ENCODE measurements at regions not wholly inside any gene's neighbourhood (a gene's known extent, or its start where the extent isn't known, plus 50 kb on each side); places are given as distances from the start of the nearest gene placed in this dataset.
"Not testable (repeated sequence)": the region's sequence is repeated elsewhere in the genome, so short reads cannot be mapped to it uniquely, and the experiment has no call there.

GRCh38 chr1:166601650-166602278, 237.5 kb upstream of the POGK start:
- H3K4me1 ChIP-seq (ENCODE audit: control insufficient read depth, extremely low read depth, insufficient read depth, low read length), result peaks cover 3% of the 10 kb centered on the region
- no peak for DNase-seq (ENCODE audit: low read depth, low spot score)
- no peaks in the 10 kb centered on the region for H3K79me2 ChIP-seq (ENCODE audit: control insufficient read depth, insufficient read depth, low read length)
- dilution Hi-C loops (cut with MboI; ENCODE audit: extremely low pct_ligation_motif_present, low sequenced_read_pairs), result no loop called here
- no peak overlapping the region for H3K4me3 ChIP-seq (ENCODE audit: control insufficient read depth in 2 of 3, extremely low read depth in 1 of 3, insufficient read depth in 2 of 3, low read depth in 1 of 3, low read length in 3 of 3)
- H4K20me1 ChIP-seq (ENCODE audit: control insufficient read depth, extremely low read depth, insufficient read depth, low read length), result no peaks in the 10 kb centered on the region
- no peaks in the 10 kb centered on the region for H3K27me3 ChIP-seq (ENCODE audit: control insufficient read depth, extremely low read depth, insufficient read depth, low read length)
- no peak overlapping the region for H2AFZ ChIP-seq (ENCODE audit: control insufficient read depth, low read length)
- no peaks in the 10 kb centered on the region for H3K36me3 ChIP-seq (ENCODE audit: control insufficient read depth in 2 of 2, extremely low read depth in 1 of 2, insufficient read depth in 2 of 2, low read length in 2 of 2)
- no peak overlapping the region for H3K27ac ChIP-seq (ENCODE audit: control insufficient read depth, insufficient read depth, low read length)
- H3K9me1 ChIP-seq (ENCODE audit: control insufficient read depth, extremely low read depth, insufficient read depth, low read length), result no peaks in the 10 kb centered on the region
- no peak overlapping the region for H3K9ac ChIP-seq (ENCODE audit: control insufficient read depth, extremely low read depth, insufficient read depth, low read length)
- H3K4me2 ChIP-seq (ENCODE audit: control insufficient read depth, extremely low read depth, insufficient read depth, low read depth, low read length), result no peak overlapping the region
- no peaks in the 10 kb centered on the region for H3K9me3 ChIP-seq (ENCODE audit: control insufficient read depth, low read depth, low read length)
- TF ChIP-seq, protein P1, sequence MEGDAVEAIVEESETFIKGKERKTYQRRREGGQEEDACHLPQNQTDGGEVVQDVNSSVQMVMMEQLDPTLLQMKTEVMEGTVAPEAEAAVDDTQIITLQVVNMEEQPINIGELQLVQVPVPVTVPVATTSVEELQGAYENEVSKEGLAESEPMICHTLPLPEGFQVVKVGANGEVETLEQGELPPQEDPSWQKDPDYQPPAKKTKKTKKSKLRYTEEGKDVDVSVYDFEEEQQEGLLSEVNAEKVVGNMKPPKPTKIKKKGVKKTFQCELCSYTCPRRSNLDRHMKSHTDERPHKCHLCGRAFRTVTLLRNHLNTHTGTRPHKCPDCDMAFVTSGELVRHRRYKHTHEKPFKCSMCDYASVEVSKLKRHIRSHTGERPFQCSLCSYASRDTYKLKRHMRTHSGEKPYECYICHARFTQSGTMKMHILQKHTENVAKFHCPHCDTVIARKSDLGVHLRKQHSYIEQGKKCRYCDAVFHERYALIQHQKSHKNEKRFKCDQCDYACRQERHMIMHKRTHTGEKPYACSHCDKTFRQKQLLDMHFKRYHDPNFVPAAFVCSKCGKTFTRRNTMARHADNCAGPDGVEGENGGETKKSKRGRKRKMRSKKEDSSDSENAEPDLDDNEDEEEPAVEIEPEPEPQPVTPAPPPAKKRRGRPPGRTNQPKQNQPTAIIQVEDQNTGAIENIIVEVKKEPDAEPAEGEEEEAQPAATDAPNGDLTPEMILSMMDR (optimal IDR thresholded peaks at IDR 0.05 in 1 of 3, IDR thresholded peaks at IDR 0.05 in 1 of 3, conservative IDR thresholded peaks at IDR 0.05 in 1 of 3; ENCODE audit: extremely low read depth in 1 of 3, insufficient read depth in 2 of 3, low read length in 3 of 3), result no peak
- TF ChIP-seq EZH2 (IDR thresholded peaks at IDR 0.05; ENCODE audit: low read length), result no peak
- no peak for FAIRE-seq

GRCh38 chr1:166602801-166603200, 236.5 kb upstream of the POGK start:
- FAIRE-seq; DNase-seq (ENCODE audit: low read depth, low spot score); H4K20me1 ChIP-seq (ENCODE audit: control insufficient read depth, extremely low read depth, insufficient read depth, low read length); H3K27me3 ChIP-seq (ENCODE audit: control insufficient read depth, extremely low read depth, insufficient read depth, low read length); H3K4me3 ChIP-seq (ENCODE audit: control insufficient read depth in 2 of 3, extremely low read depth in 1 of 3, insufficient read depth in 2 of 3, low read depth in 1 of 3, low read length in 3 of 3); H3K4me2 ChIP-seq (ENCODE audit: control insufficient read depth, extremely low read depth, insufficient read depth, low read depth, low read length); H3K9me3 ChIP-seq (ENCODE audit: control insufficient read depth, low read depth, low read length); H3K79me2 ChIP-seq (ENCODE audit: control insufficient read depth, insufficient read depth, low read length); H3K4me1 ChIP-seq (ENCODE audit: control insufficient read depth, extremely low read depth, insufficient read depth, low read length); H3K9me1 ChIP-seq (ENCODE audit: control insufficient read depth, extremely low read depth, insufficient read depth, low read length); H3K9ac ChIP-seq (ENCODE audit: control insufficient read depth, extremely low read depth, insufficient read depth, low read length); H3K36me3 ChIP-seq (ENCODE audit: control insufficient read depth in 2 of 2, extremely low read depth in 1 of 2, insufficient read depth in 2 of 2, low read length in 2 of 2); H2AFZ ChIP-seq (ENCODE audit: control insufficient read depth, low read length); H3K27ac ChIP-seq (ENCODE audit: control insufficient read depth, insufficient read depth, low read length); dilution Hi-C loops (cut with MboI; ENCODE audit: extremely low pct_ligation_motif_present, low sequenced_read_pairs): not testable (repeated sequence)

DNA sequence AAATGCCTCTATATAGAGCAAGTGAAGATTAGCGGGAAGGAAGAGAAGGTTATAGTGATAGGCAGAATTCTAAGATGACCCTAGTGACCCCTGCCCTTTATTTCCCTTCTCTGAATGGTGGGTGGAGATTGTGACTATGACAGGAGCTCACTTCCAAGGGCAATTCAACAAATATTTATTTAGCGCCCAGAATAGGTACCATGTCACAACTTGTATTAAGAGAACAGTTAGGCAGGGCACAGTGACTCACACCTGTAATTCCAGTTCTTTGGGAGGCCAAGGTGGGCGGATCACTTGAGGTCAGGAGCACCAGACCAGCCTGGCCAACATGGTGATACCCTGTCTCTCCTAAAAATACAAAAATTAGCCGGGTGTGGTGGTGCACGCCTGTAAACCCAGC, 236.0 kb upstream of the POGK start:
- Histone ChIP-seq H3K9ac (ENCODE audit: control insufficient read depth, extremely low read depth, insufficient read depth, low read length) (no peak overlapping the region), H3K9me3 (ENCODE audit: control insufficient read depth, low read depth, low read length) (no peaks in the 10 kb centered on the region), H3K27me3 (ENCODE audit: control insufficient read depth, extremely low read depth, insufficient read depth, low read length) (no peaks in the 10 kb centered on the region), H3K27ac (ENCODE audit: control insufficient read depth, insufficient read depth, low read length) (no peak overlapping the region), H3K79me2 (ENCODE audit: control insufficient read depth, insufficient read depth, low read length) (no peaks in the 10 kb centered on the region), H4K20me1 (ENCODE audit: control insufficient read depth, extremely low read depth, insufficient read depth, low read length) (no peaks in the 10 kb centered on the region), H2AFZ (ENCODE audit: control insufficient read depth, low read length) (no peak overlapping the region), H3K4me2 (ENCODE audit: control insufficient read depth, extremely low read depth, insufficient read depth, low read depth, low read length) (no peak overlapping the region), H3K4me3 (ENCODE audit: control insufficient read depth in 2 of 3, extremely low read depth in 1 of 3, insufficient read depth in 2 of 3, low read depth in 1 of 3, low read length in 3 of 3) (no peak overlapping the region), H3K4me1 (ENCODE audit: control insufficient read depth, extremely low read depth, insufficient read depth, low read length) (peaks cover 3% of the 10 kb centered on the region), H3K9me1 (ENCODE audit: control insufficient read depth, extremely low read depth, insufficient read depth, low read length) (no peaks in the 10 kb centered on the region), H3K36me3 (ENCODE audit: control insufficient read depth in 2 of 2, extremely low read depth in 1 of 2, insufficient read depth in 2 of 2, low read length in 2 of 2) (no peaks in the 10 kb centered on the region)
- dilution Hi-C loops (cut with MboI; ENCODE audit: extremely low pct_ligation_motif_present, low sequenced_read_pairs), result no loop called here
- DNase-seq (ENCODE audit: low read depth, low spot score), result no peak
- TF ChIP-seq, protein P1 (optimal IDR thresholded peaks at IDR 0.05 in 1 of 3, IDR thresholded peaks at IDR 0.05 in 1 of 3, conservative IDR thresholded peaks at IDR 0.05 in 1 of 3; ENCODE audit: extremely low read depth in 1 of 3, insufficient read depth in 2 of 3, low read length in 3 of 3), result no peak
- TF ChIP-seq EZH2 (IDR thresholded peaks at IDR 0.05; ENCODE audit: low read length), result no peak
- FAIRE-seq, result no peak
